Muscle of back (tissue), 3 donors: ENCODE measurements at regions not wholly inside any gene's neighbourhood (a gene's known extent, or its start where the extent isn't known, plus 50 kb on each side); places are given as distances from the start of the nearest gene placed in this dataset.
A peak's percentile ranks its signal among the peaks of the same experiment; 100 is the strongest.

Experiments
- DNase-seq, 3 donors: peaks; one replicate each; pipeline versions ENCODE4 v3.0.0 to v3.0.0-alpha.2; 2013

DNA sequence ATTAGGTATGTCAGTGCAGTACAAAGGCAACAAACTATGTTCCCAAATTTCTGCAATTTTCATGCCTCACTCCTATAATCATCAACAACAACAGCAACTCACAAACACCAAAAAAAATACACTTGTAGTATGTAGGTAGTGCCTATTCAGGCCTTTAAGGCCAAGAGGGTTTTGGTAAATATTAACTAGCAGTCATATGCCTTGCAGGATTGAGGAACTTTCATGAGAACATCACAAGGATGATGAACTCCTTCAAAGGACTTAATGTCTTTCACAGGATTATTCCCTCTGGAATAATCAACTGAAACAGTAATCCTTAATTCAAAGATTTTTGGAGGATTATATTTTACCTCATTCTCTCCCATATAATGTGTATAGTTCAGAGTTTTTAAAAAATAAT is 293.8 kb downstream of the NOVA1 start:
- DNase-seq = no peak

DNA sequence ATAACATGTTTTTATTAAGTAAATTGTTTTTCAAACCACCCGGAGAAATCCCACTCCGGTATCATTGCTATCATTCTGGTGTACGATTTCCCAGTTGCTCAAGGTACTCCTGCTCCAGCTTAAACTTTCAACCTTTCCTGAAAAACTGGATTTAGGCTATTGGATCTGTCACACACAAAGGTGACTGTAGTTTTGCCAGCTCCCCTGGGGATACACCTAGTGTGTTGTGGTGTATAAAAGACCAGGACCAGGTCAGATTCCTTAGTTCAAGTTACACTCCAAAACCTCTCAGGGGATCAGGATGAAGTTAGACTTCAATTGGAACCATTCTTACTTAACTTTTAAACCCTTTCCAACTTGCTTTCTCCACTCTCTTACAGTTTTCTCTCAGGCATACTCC is 303.9 kb downstream of the NOVA1 start:
- no peak for DNase-seq

DNA sequence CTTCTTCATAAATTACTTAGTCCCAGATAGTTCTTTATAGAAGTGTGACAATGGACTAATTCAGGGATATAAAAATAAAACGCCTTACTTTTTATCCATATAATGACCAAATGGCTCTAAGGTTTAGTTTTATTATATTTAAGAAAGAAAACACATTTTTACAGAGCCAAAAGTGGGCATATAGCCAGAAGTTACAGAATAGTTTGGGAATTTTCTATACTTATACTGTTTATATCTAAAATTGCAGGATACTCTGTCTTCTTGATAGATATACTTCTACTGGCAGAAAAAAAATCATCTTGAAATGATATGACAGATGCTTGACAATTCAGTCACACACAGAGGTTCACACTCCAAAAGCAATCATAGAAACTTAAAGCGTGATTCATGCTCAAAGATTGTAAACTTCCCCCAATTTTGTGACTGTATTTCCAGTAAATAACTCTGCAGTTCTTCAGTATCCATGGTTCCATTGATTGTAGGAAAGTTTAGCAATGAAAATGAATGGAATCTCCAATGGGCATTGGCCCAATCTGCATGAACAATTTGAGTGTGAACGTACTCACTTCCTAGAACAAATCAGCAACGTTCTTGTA is 307.8 kb downstream of the NOVA1 start:
- peak; percentile 39 to 75 (median 67) for DNase-seq

DNA sequence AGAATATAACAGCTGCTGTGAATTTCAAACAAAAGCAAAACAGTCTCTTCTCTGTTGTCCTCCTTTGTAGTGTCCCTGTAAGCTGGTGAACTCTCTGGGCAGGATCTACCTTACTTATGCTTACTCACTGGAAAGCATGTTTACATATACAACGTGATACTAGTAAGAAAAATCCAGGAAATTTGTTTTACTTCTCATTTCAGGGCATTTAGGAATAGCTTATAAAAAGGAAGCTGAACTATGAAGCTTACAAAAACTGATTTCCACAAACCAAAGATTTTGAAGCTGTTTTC is 311.0 kb downstream of the NOVA1 start:
- peak in 1 of 3 donors; percentile 24 for DNase-seq

DNA sequence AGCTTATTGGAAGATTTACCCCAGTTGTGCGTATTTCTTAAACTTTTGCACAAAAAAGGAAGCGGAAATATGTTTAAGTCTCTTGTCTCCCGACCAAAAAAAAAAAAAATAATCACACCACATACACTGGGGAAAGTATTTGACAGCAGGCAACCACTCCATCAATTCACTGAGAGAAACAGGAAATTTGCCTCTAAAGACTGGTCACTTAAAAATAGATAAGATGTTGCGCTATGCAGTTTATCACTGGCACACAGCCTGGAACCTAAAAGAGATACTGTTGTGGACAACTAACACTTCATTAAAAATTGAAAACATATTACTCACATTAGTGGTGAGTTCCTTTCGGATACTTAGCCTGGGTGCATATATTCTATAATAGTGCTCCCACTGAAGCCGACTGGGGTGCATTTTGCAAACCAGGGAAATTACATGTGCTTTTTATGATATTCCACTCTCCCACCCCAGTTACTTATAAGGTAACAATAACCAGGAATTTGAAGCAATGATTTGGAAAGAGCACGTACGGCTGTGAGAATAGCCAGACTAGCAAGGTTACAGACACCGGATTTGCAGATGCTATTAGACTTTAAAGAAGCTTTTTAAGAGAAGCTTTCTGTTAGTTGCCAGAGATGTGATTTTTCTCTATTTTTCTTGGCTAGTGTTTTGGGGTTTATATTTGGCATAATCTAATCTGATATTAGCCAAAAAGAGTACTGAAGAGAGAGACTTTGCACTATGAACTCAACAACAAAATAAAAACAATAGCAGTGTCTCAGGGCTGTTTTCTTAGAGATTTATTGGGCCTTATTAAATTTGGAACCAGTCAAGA is 311.5 kb downstream of the NOVA1 start:
- DNase-seq = peak; percentile 35 to 83 (median 39)

DNA sequence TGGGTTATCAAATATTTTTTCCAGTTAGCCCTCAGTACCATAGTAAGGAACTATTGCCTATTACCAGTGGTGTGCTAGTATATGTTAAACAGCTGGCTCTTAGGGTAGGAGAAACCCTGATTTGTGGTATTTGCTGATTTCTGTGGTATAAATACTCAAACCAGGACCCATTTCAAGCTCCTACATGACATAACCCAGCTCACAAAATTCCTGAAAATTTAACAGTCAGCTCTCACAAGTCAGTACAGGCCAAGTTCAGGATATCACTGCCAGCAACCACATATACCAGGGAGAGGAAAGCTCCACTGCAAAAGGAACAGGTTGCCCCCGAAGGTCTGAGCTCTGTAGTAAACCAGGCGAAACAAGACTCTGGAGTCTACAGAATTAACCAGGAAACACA is 315.3 kb downstream of the NOVA1 start:
- DNase-seq = no peak

DNA sequence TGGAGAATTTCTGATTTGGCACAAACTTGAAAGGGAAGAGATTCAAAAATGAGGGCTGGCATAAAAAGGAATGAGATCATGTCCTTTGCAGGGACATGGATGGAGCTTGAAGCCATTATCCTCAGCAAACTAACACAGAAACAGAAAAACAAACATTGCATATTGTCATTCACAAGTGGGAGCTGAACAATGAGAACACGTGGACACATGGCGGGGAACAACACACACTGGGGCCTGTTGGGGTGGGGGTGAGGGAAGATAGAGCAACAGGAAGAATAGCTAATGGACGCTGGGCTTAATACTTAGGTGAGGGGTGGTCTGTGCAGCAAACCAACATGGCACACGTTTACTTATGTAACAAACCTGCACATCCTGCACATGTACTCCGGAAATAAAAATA is 315.8 kb downstream of the NOVA1 start:
- peak in 1 of 3 donors; percentile 5 for DNase-seq

DNA sequence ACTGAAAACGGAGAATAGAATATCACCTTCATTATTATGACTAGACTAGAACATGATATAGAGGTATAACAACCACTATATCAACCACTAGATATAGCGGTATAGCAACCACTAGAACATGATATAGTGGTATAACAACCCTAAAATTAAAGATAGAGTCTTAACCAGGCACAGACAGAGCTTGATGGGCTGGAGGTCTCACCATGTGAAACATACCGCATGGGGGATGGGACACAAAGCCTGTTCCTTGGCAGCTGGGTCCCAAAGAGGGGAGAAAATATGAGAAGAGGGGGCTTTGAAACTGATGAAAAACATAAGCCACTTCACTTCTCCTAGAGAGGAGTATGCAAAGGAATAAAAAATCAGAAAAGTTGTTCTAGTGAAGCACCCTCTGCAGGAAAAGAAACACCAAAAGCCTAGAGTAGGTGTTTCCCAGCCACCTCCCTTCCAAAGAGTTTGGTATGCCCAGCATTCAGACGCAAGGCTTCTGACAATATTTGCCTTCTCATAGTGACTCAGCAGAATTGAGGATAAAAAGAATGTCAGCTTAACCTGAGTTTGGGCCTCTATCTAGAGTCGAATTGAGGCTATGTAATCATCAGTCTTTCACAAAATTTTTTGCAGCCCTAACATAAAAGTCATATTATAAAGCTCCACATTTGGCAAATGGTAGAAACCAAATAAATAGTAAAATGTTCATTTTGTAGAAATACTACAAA is 316.4 kb downstream of the NOVA1 start:
- peak in 2 of 3 donors; percentile 8 to 55 for DNase-seq

DNA sequence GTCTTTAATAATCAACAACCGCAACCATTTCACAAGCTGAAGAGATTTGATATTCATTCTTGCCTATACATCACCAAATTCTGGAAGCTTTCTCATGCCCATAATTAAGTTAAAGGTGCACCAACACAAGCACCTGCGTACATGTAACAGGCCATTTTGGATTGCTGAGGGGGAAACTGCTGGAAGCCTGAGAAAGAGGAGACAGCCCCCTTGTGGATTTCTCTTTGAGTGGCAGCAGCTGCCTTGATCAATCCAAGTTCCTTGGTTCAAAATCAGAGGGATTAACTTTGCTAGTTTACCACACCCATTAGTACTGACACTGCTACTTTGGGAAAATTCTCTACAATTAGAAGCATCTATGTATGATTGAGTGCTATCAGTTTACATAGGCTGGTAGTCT is 321.1 kb downstream of the NOVA1 start:
- no peak for DNase-seq

DNA sequence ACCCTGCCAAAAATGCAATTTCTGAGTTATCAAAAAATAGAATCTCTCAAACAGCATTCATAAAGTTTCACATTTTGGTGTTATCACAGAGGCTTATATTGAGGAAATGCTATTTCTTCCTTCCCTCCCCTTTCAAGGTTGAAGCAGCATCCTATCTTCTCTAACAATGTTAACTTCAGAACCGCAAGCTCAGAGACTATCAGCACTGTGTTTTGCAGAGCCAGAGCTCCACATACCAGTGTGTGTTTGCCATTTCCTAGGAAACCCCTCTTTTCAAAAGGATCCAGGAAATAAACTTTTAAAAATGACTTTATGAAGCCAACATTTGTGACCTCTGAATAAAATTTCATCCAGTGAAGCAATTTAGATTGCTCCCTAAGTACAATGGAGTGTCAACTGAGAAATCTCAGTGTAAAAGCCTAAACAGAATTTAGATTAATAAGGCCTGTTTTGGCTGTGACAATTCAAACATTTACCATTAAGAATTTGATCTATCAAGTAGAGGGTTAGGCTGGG is 332.6 kb downstream of the NOVA1 start:
- DNase-seq = peak in 1 of 3 donors; percentile 6

DNA sequence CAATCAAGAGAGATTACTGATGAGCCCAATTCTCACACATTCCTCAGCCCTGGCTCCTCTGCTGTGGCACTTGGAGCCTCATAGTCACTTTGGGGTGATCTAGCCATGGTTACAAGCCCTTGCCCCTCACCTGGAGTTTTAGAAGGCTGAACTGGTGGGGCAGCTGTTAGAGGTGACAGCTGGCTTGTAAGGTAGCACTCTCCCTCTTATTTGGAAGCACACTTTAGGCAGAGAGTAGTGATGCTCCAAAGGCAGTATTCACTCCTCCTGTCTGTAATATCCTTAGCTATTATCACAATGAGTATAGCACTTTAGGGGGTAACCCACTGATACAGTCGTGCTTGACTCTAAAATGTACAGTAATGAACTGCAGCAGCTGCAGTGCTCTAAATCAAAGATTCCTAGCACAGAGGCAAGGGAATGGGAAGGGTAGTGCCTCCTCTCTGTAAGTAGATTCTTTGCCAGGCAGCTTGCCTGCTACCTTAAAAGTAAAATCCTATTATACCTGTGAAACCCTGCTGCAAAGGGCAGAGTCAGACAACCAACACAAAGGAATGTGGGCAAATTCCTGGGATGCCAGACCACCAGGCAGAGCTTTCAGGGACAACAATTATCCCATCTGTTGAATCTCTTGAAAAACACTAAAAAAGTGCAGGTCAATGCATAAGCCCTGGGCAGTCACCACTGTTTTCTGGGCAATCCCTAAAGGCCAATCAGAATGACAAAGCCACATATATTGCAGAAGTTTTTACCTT is 336.3 kb downstream of the NOVA1 start:
- no peak for DNase-seq

DNA sequence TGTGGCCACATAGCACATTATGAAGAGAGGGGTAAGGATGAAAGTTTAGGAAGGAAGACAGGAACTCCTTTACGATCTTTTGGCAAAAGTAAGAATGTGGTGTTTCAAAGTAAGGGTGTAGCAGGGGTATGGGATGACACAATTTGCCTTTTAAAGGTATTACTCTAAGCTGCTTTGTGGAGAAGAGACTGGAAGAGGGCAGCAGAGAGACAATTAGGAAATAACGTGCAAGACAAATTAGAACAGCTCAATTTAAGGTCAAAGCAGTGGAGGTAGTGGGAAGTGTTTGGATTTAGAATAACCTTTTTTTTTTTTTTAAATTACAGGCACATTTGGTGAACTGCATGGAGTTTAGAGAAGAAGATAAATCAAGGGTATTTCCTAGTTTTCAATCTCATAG is 342.6 kb downstream of the NOVA1 start:
- DNase-seq = peak; percentile 2 to 34 (median 10)

DNA sequence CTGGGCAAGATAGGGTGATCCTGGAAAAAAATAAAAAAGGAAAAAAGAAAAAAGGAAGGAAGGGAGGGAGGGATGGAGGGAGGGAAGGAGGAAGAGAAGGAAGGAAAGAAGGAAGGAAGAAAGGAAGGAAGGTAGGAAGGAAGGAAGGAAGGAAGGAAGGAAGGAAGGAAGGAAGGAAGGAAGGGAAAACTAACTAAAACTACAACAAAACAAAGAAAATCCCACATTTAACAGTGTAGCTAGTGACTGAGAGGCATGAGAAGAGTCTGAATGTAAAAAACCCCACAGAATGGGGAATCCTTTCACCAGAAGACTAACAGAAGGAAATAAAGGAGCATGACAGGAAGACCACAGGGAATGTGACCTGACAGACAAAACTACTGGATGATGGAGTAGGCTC is 345.7 kb downstream of the NOVA1 start:
- DNase-seq = no peak

DNA sequence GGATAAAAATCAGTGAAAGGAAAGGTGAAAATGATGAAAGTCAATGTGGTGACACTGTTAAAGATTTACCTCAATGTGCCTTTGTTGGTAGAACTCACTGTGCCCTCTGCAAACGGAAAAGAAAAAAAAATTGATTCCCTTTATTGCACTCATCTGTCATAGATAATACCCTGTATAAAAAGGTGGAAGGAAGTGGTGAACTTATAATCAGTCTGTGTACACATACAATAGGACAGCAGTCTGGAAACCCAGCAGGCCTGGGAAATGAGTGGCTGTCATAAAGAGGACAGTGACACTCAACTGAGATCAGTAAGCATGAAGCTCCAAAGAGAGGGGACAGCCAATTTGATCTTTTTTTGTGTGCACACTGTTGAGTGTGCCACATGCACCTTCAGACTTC is 364.7 kb downstream of the NOVA1 start:
- no peak for DNase-seq

DNA sequence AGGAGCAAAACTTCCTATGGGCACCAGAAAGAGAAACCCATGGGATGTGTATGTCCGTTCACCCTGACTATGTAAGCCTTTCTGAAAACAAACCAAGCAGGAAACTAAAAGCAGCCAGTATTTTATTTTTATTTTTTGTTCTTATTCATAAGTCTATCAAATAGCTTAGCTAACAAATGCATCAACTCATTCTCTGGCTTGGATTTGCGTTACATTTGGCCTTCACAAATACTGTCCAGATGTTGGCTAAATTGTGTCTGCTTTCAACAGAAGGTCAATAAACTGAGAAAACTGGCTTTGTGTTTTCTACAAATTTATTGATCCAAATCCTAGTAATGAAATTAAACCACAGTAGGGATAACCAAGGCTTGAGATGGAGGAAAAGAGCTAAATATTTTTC is 379.0 kb downstream of the NOVA1 start:
- peak; percentile 78 to 90 (median 80) for DNase-seq

DNA sequence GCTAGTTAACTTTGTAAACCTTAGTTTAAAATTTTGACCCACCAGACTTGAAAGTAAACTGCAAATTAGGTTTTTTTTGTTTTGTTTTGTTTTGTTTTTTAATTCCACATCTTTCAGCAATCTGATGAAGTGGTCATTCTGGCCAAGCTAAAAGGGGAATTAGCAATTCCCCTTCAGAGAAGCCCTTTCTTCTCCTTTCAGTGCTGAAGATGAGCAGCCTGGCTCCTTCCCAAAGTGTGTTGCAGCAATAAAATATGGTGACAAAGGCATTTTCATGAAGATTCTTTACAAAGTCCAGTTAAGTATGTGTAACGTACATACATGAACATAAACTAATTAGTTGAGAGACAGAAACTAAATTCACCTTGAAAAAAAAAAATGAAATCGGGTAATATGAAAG is 380.1 kb downstream of the NOVA1 start:
- DNase-seq = peak in 2 of 3 donors; percentile 34 to 56

DNA sequence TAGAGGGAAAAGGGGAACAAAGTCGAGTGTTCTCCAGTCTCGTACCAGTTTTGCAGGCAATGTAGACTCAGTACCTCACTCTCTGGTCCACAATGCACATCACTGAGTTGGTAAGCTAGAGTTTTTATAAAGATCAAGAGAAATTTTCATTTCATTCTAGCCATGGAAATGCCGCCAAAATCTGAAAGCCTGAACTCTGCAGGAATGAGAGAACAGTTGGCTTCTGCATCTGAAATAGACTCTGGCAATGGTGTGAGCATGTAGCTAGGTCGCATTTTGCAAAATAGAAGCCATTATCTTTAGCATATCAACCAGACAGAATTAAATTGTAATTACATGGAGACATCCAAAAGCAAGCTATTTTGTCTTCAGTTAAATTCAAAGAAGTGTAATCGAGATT is 381.0 kb downstream of the NOVA1 start:
- peak in 2 of 3 donors; percentile 27 to 40 for DNase-seq

DNA sequence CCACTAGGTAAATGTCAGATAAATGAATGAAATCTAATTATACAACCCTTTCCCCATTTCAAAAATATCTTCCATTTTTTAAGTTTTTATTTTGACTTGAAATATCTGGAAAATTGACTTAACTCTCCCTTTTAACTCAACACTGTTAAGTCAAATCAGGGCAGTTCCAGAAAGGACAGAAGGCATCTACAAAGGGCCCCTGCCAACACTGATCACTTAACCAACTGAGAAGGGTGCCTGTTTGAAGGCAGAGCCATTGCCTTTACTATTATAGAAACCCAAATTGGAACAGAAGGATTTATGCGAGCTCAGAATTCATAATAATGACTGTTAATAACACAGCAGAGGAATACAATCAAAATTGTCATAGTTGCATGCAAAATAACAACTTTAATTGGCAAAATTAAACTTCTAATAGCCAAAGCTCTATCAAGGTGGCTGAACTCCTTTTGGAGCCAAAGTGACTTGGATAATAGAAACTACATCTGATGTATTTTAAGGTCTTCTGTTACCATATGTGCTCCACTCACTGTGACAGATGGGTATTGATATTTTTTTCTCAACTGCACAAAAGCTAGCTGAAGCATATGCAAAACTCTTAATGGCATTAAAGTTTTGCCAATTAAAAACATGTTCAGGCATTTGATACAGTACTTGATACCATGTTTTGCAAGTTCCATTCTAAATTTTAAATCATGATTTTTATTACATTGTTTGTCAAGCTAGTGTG is 383.8 kb downstream of the NOVA1 start:
- no peak for DNase-seq

DNA sequence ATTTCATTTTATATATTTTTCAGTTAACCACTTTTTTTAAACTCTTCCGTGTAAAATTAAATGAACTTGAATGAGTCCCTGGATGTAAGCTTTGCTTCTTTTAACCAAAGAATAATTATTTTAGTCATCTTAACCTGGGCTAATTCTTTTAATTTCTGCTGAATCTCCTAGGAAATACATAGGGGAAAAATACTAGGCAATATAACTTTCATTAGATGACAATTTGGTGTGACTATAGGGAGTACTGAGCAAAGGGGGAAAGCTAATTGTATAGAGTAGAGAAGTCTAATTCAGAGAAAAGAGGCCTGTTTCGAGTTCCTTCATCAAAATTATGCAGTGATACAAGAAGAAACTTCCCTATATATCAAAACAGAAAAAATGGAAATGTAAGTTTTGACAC is 388.1 kb downstream of the NOVA1 start:
- no peak for DNase-seq

DNA sequence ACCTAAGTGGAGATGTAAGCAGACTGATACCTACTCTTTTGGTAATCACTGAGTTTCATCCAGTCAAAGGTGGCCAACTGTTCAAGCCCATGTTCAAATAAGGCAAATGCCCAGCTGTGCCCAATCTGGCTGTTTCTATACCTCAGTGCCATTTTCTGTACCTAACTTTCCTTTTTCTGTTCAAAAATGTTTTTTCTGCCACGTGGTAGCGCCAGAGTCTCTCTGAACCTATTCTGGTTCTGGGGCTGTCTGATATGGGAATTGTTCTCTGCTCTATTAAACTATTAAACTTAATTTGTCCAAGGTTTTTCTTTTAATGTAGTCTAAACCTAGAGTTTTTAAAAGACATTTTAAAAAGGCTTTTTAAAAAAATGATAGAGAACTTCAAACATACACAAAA is 391.2 kb downstream of the NOVA1 start:
- peak in 1 of 3 donors; percentile 26 for DNase-seq

DNA sequence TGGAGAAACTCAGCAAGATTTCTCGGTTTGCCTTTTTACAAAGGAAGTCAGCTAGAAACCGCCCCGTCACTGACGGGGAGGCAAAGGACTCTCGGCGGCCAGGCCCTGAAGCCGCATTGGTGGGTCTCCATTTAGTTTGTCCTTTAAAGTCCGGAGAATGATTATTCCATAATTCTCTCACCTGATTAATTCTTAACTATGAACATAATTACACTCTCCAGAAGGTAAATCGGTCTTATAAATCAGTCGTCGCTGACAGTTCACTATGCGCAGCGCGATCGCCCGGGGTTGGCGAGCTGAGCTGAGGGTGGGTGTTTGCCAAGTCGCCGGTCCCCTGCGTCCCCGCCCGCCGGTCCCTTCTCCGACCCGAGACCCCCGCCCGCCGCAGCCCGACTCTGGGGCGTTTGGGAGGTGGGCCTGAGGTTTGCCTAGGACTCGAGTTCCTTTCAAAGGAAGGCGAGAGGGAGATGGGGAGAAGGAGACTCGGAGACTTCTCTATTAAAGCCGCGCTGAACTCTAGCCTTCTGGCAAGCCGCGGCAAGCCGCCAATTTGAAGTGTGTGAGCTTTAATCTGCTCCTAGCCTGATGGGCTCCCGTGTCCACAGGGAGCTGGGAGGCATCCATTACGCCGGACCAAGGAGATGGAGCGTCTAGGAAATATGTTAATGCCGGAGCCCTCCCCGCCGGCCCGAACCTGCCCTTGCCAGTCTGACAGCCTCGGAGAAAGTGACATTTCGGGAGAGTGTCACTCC is 392.9 kb downstream of the NOVA1 start:
- peak; percentile 16 to 82 (median 63) for DNase-seq
